ENCODE measurements at regions not wholly inside any gene's neighbourhood (a gene's known extent, or its start where the extent isn't known, plus 50 kb on each side); places are given as distances from the start of the nearest gene placed in this dataset.

- no peak for DNase-seq (ENCODE audit: low read depth in 2 of 2)
Measured at GRCh38 chr5:89729623-89730301, 679.8 kb downstream of the CETN3 start.

- no peak for DNase-seq (ENCODE audit: low read depth in 2 of 2)
Measured at GRCh38 chr5:89728750-89729149, 680.8 kb downstream of the CETN3 start.

DNA sequence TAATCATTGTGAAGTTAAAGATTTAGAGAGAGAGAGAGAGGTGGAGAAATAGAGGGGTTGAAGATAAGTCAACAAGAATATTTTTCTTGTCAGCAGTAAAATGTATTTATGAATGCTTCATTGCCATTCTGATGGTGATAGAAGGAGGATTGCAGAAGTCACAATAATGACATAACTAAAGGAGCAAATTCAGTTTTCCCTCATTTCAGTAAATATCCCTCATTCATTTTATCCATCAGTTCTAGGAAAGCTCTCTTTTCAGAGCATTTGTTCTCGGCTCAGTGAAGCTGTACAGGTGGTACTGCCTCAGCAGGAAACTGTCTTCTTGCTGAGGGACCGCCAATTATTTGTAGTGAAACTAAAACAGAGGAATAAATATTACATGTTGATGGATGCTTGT, 681.4 kb downstream of the CETN3 start:
- DNase-seq (ENCODE audit: low read depth in 2 of 2) = no peak

GRCh38 chr5:89724379-89725095, 685.0 kb downstream of the CETN3 start:
- DNase-seq (ENCODE audit: low read depth in 2 of 2) = no peak

- no peak for DNase-seq (ENCODE audit: low read depth in 2 of 2)
Measured at GRCh38 chr5:89723907-89724306, 685.6 kb downstream of the CETN3 start.

DNA sequence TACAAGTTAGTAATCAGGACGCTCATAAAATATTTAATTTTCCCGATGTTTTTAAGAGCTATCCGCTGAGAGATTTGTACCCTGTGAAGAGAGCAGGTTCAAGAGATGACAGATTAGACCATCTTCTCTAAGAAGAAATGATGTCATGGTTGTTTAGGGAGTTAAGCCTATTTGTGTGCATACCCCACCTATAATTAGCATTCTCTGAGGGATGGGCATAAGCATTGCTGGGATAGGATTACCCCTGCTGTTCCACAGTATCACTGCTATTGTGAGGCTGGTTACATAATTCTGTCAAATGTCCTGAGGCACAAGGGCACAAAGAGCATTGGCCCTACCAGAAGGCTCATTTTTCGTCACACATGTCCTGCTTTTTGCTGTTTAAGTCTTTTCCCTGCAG, 687.0 kb downstream of the CETN3 start:
- DNase-seq (ENCODE audit: low read depth in 2 of 2) = no peak

GRCh38 chr5:89721931-89722330, 687.6 kb downstream of the CETN3 start:
- DNase-seq (ENCODE audit: low read depth in 2 of 2) = no peak

DNA sequence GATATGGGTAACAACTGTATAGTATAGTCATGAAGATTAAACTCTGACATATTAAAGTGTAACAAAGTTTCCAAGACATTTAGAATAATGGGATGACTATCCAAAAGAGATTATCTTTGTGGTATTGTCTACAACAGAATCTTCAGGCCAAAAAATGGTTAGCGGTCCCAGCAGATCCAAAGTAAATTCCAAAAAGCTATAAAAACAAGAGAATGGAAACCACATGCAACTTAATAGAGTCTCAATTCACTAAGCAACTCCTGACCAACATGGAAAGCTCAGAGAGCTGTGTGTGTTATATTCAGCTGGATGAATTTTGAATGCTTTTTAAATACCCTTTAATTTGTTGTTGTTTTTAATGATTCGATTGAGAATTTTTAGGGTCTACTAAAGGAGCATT, 688.2 kb downstream of the CETN3 start:
- DNase-seq (ENCODE audit: low read depth in 2 of 2) = no peak

- DNase-seq (ENCODE audit: low read depth in 2 of 2) = no peak
Measured at GRCh38 chr5:89712134-89712700, 697.3 kb downstream of the CETN3 start.

GRCh38 chr5:89711526-89711925, 698.0 kb downstream of the CETN3 start:
- DNase-seq (ENCODE audit: low read depth in 2 of 2) = no peak

GRCh38 chr5:89710006-89710405, 699.5 kb downstream of the CETN3 start:
- no peak for DNase-seq (ENCODE audit: low read depth in 2 of 2)

DNA sequence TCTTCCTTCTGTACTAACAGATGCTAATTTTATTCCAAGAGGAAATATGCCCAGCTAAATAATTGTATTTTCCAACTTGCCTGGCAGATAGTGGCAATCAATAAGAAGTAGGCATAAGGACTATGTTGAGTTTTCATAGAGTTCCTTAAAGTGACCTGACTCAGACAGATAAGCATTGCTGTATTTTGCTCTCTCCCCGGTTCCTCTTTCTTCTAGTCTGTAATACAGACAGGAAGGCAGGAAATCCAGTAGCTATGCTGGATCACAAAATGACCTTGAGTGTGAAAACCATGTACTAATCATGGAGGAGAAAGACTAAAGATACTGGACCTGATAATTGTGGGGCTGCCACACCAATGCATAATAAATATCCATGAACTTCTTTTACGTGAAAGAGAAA, 701.7 kb downstream of the CETN3 start:
- no peak for DNase-seq (ENCODE audit: low read depth in 2 of 2)

DNA sequence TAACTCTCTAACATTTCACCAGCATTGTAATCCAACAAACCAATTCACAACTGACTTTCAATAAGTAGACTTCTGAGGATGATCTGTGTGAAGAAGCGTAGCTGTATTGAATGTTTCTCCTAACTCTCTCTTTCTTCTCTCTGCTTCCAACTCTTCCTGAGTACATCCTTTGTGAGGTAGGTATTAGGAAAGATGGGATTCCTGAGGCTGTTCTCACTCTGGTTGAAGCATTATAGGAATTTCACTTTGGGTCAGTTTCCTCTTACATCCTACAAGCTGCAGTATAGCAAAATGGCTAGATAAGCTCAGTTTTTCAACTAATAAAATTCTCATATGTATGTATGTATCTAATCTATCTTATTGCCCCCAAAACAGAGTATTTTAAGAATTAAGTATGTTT, 702.8 kb downstream of the CETN3 start:
- no peak for DNase-seq (ENCODE audit: low read depth in 2 of 2)

GRCh38 chr5:89703817-89704216, 705.7 kb downstream of the CETN3 start:
- DNase-seq (ENCODE audit: low read depth in 2 of 2) = no peak

DNA sequence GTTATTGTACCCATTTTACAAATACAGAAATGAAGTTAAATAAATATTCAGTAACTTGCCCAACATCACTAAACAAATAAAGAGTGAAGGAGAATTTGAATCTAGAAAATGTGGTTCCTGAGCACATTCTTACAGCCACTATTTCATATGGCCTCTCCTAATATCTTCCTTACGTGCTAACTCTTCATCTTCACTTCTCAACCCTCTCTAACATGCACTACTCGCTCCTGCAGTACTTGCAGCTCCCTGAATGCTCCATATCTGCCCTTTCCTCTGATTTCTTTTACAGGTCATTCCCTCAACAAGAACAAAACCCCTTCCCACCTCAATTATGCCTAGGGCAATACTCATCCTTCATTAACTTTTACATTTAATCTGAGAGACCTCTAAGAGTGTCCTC, 711.5 kb downstream of the CETN3 start:
- DNase-seq (ENCODE audit: low read depth in 2 of 2) = no peak

- DNase-seq (ENCODE audit: low read depth in 2 of 2) = no peak
Measured at GRCh38 chr5:89697581-89697980, 712.0 kb downstream of the CETN3 start.

- DNase-seq (ENCODE audit: low read depth in 2 of 2) = no peak
Measured at GRCh38 chr5:89695371-89695770, 714.2 kb downstream of the CETN3 start.

DNA sequence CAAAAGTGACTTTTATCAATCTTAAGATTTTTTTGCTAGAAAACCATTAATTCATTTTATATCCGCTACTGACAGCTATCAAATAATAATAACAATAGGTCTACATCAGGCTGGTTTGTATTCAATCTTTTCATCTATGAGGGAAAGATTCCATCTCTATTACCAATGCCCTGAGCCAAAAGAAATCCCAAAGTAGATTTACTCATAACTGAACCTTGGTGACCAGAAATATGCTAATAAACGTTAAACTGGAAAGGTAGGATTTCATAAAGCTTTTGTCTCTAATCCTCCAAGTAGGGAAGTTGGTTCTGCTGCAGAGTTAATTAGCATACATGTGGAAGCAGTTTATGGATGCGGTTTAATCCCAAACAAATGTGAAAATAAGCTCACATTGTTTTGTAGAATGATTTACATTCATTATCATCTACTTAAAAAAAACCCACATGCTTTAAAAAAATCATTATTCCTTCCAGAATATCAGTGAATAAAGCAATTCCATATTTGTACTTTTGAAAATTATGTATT, 715.5 kb downstream of the CETN3 start:
- DNase-seq (ENCODE audit: low read depth in 2 of 2) = no peak

GRCh38 chr5:89690331-89690730, 719.2 kb downstream of the CETN3 start:
- no peak for DNase-seq (ENCODE audit: low read depth in 2 of 2)

DNA sequence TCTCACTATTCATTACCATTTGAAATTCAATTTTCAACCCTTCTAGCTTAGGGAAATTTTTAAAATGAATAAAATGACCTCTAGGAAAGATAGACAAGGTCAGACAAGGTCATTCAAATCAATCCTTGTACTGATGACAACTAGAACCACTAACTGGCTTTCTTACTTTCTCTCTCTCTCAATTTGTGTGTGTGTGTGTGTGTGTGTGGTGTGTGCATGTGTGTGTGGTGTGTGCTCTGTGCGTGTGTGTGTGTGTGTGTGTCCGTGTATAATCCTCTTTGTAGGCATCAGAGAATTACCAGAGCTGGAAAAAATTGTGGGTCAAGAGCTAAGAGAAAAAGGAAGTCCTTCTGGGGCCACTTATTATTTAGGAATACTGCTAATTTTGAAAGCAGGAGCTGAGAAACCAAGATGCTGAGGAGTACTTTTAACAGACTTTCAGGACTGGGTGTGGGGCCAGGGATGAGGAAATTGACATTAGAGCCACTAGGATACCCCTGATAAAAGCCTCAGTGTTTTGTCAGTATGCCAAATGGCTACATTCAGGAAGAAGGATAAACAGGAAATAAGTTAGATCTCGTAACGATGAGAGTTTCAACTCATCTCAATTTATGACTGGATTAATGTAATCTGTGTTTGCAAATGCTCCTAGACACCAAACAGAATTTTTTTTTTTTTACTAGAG, 723.3 kb downstream of the CETN3 start:
- DNase-seq (ENCODE audit: low read depth in 2 of 2) = no peak

DNA sequence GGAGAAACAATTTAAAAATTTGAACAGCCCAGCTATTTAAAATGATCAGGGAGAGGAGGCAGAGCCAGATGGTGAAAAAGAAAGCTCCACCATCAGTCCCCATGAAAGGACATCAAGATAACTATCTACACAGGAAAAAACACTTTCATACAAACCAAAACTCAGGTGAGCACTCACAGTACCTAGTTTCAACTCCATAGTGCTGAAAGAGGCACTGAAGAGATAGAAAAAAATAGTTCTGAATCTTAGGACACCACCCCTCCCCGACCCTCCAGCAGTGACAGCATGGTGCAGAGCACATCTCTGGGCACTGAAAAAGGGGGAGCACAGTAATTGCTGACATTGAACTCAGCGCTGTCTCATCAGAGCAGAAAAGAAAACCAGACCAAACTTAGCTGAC, 732.9 kb downstream of the CETN3 start:
- no peak for DNase-seq (ENCODE audit: low read depth in 2 of 2)

GRCh38 chr5:89673019-89673418, 736.5 kb downstream of the CETN3 start:
- DNase-seq (ENCODE audit: low read depth in 2 of 2) = no peak

- DNase-seq (ENCODE audit: low read depth in 2 of 2) = no peak
Measured at GRCh38 chr5:89668821-89669220, 740.7 kb downstream of the CETN3 start.
